ENCODE measurements at regions not wholly inside any gene's neighbourhood (a gene's known extent, or its start where the extent isn't known, plus 50 kb on each side); places are given as distances from the start of the nearest gene placed in this dataset.

- Histone ChIP-seq H3K9me3 (ENCODE audit: insufficient read depth, low read length) (no peaks in the 10 kb centered on the region), H3K79me2 (ENCODE audit: low read length) (no peaks in the 10 kb centered on the region), H3K36me3 (replicated peaks; ENCODE audit: low read depth, low read length) (no peaks in the 10 kb centered on the region), H2AFZ (ENCODE audit: low read depth, low read length) (no peak overlapping the region), H3K27me3 (ENCODE audit: low read depth, low read length) (peaks cover 3% of the 10 kb centered on the region; the same call in 1 of the 2 replicates), H3K4me1 (ENCODE audit: low read length) (no peaks in the 10 kb centered on the region), H4K20me1 (ENCODE audit: insufficient read depth, low read length) (no peaks in the 10 kb centered on the region), H3K27ac (ENCODE audit: low read length) (no peak overlapping the region), H3K4me2 (ENCODE audit: low read length) (no peak overlapping the region), H3K4me3 (ENCODE audit: low read length) (no peak overlapping the region), H3K9ac (ENCODE audit: low read length) (no peak overlapping the region)
- TF ChIP-seq, protein P1, sequence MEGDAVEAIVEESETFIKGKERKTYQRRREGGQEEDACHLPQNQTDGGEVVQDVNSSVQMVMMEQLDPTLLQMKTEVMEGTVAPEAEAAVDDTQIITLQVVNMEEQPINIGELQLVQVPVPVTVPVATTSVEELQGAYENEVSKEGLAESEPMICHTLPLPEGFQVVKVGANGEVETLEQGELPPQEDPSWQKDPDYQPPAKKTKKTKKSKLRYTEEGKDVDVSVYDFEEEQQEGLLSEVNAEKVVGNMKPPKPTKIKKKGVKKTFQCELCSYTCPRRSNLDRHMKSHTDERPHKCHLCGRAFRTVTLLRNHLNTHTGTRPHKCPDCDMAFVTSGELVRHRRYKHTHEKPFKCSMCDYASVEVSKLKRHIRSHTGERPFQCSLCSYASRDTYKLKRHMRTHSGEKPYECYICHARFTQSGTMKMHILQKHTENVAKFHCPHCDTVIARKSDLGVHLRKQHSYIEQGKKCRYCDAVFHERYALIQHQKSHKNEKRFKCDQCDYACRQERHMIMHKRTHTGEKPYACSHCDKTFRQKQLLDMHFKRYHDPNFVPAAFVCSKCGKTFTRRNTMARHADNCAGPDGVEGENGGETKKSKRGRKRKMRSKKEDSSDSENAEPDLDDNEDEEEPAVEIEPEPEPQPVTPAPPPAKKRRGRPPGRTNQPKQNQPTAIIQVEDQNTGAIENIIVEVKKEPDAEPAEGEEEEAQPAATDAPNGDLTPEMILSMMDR (IDR thresholded peaks at IDR 0.05; ENCODE audit: low read depth, low read length): no peak
- no peak for TF ChIP-seq EZH2phosphoT487 (IDR thresholded peaks at IDR 0.05; ENCODE audit: low read depth)
Observed at GRCh38 chr2:42895134-42895790, 102.9 kb upstream of the HAAO start.

DNA sequence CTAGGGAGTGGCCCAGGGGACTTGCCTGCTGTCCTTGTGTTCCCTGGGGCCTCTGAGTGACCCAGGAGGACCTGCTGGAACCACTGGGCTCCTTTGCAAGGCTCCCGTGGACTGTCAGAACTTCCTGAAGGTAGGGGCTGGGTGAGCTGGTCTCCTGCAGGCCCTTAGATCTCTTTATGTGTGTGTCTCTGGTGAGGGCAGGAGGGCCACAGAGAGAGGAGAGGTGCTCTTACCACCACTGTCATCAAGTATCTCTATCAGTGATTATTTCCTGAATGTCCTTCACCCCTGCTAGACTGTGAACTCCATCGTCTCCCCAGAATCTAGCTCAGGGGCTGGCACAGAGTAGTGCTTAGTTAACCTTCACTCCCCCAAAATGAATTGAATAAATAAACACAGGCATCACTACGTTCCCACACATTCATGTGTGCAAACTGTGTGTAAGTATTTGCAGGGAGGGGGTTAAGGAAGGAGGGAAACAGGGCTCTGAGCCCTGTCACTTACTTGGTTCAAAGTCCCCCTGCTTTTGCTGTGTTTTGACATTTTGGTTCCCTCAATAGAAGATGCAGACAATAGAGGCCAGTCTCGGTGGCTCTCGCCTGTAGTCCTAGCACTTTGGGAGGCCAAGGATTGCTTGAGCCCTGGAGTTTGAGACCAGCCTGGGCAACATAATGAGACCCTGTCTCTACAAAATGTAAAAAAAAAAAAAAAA, 100.8 kb upstream of the HAAO start:
- H3K27me3 ChIP-seq (ENCODE audit: low read depth, low read length): no peaks in the 10 kb centered on the region
- no peaks in the 10 kb centered on the region for H3K36me3 ChIP-seq (replicated peaks; ENCODE audit: low read depth, low read length)
- H3K27ac ChIP-seq (ENCODE audit: low read length): no peak overlapping the region
- no peaks in the 10 kb centered on the region for H4K20me1 ChIP-seq (ENCODE audit: insufficient read depth, low read length)
- H2AFZ ChIP-seq (ENCODE audit: low read depth, low read length): no peak overlapping the region
- no peak overlapping the region for H3K4me3 ChIP-seq (ENCODE audit: low read length)
- H3K9me3 ChIP-seq (ENCODE audit: insufficient read depth, low read length): peaks cover 4% of the 10 kb centered on the region; the same call in 1 of the 2 replicates
- H3K4me2 ChIP-seq (ENCODE audit: low read length): no peak overlapping the region
- H3K4me1 ChIP-seq (ENCODE audit: low read length): no peaks in the 10 kb centered on the region
- H3K79me2 ChIP-seq (ENCODE audit: low read length): no peaks in the 10 kb centered on the region
- TF ChIP-seq, protein P1 (IDR thresholded peaks at IDR 0.05; ENCODE audit: low read depth, low read length): no peak
- no peak for TF ChIP-seq EZH2phosphoT487 (IDR thresholded peaks at IDR 0.05; ENCODE audit: low read depth)
- no peak overlapping the region for H3K9ac ChIP-seq (ENCODE audit: low read length)

DNA sequence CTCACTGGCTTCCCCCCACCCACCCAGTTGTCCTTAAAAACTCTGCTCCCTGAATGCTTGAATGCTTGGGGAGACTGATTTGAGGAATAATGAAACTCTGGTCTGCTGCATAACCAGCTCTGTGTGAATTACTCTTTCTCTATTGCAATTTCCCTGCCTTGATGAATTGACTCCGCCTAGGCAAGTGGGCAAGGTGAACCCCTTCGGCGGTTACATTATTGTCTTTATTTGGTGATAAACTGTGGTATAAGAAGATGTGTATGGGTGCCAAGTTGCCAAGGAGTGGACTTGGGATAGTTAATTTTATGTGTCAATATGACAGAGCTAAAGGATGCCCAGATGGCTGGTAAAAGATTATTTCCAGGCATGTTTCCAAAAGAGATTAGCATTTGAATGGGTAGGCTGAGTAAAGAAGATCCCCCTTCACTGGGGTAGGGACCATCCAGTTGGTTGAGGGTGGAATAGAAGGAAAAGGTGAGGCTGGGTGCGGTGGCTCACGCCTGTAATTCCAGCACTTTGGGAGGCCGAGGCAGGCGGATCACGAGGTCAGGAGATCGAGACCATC, 98.5 kb upstream of the HAAO start:
- Histone ChIP-seq H3K27me3 (ENCODE audit: low read depth, low read length) (no peaks in the 10 kb centered on the region), H3K9ac (ENCODE audit: low read length) (no peak overlapping the region), H3K9me3 (ENCODE audit: insufficient read depth, low read length) (peaks cover 4% of the 10 kb centered on the region; the same call in 1 of the 2 replicates), H3K4me1 (ENCODE audit: low read length) (no peaks in the 10 kb centered on the region), H3K27ac (ENCODE audit: low read length) (no peak overlapping the region), H4K20me1 (ENCODE audit: insufficient read depth, low read length) (no peaks in the 10 kb centered on the region), H2AFZ (ENCODE audit: low read depth, low read length) (no peak overlapping the region), H3K4me2 (ENCODE audit: low read length) (no peak overlapping the region), H3K36me3 (replicated peaks; ENCODE audit: low read depth, low read length) (no peaks in the 10 kb centered on the region), H3K79me2 (ENCODE audit: low read length) (no peaks in the 10 kb centered on the region), H3K4me3 (ENCODE audit: low read length) (no peak overlapping the region)
- TF ChIP-seq EZH2phosphoT487 (IDR thresholded peaks at IDR 0.05; ENCODE audit: low read depth): no peak
- TF ChIP-seq, protein P1 (IDR thresholded peaks at IDR 0.05; ENCODE audit: low read depth, low read length): no peak
